Effector CD4-positive, alpha-beta T cell (primary cell): ENCODE measurements at regions not wholly inside any gene's neighbourhood (a gene's known extent, or its start where the extent isn't known, plus 50 kb on each side); places are given as distances from the start of the nearest gene placed in this dataset.
A peak's percentile ranks its signal among the peaks of the same experiment; 100 is the strongest.

Experiments
- DNase-seq: peaks from one replicate; pipeline ENCODE4 v3.0.0-alpha.2; 2020

- DNase-seq = no peak
Measured at GRCh38 chrX:51798701-51799100, 55.5 kb downstream of the GSPT2 start.

GRCh38 chrX:51802917-51803688, 59.9 kb downstream of the GSPT2 start:
- peak; percentile 20 for DNase-seq

GRCh38 chrX:51803833-51804232, 60.6 kb downstream of the GSPT2 start:
- DNase-seq = no peak

- DNase-seq = no peak
Measured at GRCh38 chrX:51804741-51805140, 61.5 kb downstream of the GSPT2 start.

- no peak for DNase-seq
Measured at GRCh38 chrX:51813886-51814460, 70.7 kb downstream of the GSPT2 start.

GRCh38 chrX:51824061-51824460, 69.4 kb upstream of the MAGED1 start:
- DNase-seq = no peak

- DNase-seq = no peak
Measured at GRCh38 chrX:51825436-51825835, 68.0 kb upstream of the MAGED1 start.

GRCh38 chrX:51834076-51834475, 59.3 kb upstream of the MAGED1 start:
- no peak for DNase-seq

- no peak for DNase-seq
Measured at GRCh38 chrX:51836823-51837222, 56.6 kb upstream of the MAGED1 start.

GRCh38 chrX:51837451-51837850, 56.0 kb upstream of the MAGED1 start:
- DNase-seq = no peak

- DNase-seq = no peak
Measured at GRCh38 chrX:51837921-51838320, 55.5 kb upstream of the MAGED1 start.
